NCI-H2171 (cell line): ENCODE measurements at regions not wholly inside any gene's neighbourhood (a gene's known extent, or its start where the extent isn't known, plus 50 kb on each side); places are given as distances from the start of the nearest gene placed in this dataset.
"Not testable (repeated sequence)": the region's sequence is repeated elsewhere in the genome, so short reads cannot be mapped to it uniquely, and the experiment has no call there.

Source experiments
- DNase-seq: peaks from one replicate; lab custom pipeline; 2025; lab: John Stamatoyannopoulos, UW

DNA sequence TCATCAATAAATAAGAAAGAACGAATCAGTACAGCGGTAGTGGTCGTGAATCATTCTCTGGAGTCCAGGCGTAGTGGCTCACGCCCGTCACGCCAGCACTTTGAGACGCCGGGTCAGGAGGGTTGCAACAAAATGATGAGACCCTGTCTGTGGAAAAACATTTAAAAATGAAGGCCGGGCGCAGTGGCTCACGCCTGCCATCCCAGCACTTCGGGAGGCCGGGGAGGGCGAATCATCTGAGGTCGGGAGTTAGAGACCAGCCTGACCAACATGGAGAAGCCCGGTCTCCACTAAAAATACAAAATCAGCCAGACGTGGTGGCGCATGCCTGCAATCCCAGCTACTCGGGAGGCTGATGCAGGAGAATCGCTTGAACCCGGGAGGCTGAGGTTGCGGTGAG lies 111.8 kb upstream of the ANKRD30BL start:
- DNase-seq, result not testable (repeated sequence)

DNA sequence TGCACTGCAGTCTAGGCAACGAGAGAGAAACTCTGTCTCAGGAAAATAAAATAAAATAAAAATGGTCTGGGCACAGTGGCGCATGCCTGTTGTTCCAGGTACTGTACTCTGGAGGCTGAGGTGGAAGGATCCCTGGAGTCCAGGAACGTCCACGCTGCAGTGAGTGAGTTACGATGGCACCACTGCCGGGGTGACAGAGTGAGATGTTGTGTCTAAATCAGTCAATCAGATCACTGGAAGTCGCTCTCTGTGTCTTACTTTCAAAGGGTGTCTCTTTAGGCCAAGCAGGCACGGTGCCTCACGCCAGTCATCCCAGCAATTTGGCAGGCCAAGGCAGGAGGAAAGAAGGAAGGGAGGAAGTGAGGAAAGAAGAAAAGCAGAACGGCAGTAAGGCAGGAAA lies 112.2 kb upstream of the ANKRD30BL start:
- no peak for DNase-seq

DNA sequence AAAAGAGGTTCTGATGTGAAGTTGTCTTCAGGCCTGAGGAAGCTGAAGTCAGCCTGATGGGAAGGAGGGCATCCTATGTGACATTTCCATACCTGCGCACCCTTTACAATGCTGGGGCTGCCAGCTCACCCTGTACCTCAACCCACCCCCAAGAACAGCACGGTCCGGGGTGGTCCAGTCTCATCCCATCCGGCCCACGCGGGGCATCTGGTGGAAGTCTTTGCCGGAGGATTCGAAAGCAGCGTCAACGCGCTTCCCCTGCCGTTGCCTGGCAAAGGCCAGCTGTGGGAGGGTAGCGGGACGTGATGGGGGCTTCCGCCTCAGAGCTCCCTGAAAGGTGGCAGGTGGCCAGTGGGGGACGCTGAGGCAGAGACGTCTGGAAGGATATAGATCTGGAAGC lies 113.6 kb upstream of the ANKRD30BL start:
- DNase-seq, result no peak

DNA sequence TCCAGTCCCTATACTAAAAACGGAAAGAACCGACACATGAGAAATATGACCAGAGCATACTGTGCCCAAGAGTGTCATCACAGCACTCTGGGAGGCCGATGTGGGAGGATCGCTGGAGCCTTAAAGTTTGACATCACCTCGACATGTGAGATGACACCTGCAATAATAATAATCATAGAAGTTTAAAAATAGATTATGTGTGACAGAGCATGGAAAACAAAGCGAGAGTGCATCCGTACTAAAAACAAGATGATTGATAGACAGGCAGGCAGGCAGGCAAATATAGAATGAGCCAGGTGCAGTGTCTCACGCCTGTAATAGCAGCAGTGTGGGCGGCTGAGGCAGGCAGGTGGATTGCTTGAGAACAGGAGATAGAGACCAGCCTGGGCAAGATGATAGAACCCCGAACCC lies 114.8 kb upstream of the ANKRD30BL start:
- no peak for DNase-seq

DNA sequence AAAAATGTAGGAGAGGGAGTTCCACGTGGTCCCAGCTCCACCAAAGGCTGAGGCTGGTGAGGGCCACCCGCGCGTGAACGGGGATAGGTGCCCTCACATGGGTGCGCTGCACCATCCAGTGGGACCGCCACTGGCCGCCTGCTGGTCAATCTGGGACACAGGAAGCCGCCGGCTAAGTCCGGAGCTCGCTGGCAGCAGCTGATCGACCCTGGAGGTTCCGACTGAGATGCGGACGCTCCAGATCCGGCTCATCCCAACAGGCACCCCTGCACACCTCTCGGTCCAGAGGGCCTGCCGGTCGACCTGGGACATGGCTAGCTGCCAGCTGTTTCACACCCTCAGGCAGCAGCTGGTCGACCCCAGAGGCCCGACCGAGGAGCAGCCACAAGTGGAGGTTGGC lies 116.5 kb upstream of the ANKRD30BL start:
- no peak for DNase-seq

DNA sequence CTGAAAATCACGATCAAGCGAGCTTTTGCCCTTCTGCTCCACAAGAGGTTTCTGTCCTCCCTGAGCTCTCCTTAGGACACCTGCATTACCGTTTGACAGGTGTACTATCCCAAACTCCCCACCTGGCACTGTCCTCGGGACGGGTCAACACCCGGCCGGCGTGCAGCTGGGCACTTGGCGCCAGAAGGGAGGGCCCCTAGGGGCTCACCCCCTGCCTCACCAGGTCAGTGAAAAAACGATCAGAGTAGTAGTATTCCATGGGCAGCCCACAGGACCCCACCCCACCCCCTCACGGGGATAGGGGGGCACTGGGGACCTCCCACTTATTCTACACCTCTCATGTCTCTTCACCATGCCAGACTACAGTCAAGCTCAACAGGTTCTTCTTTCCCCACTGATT lies 117.6 kb upstream of the ANKRD30BL start:
- DNase-seq, result no peak

DNA sequence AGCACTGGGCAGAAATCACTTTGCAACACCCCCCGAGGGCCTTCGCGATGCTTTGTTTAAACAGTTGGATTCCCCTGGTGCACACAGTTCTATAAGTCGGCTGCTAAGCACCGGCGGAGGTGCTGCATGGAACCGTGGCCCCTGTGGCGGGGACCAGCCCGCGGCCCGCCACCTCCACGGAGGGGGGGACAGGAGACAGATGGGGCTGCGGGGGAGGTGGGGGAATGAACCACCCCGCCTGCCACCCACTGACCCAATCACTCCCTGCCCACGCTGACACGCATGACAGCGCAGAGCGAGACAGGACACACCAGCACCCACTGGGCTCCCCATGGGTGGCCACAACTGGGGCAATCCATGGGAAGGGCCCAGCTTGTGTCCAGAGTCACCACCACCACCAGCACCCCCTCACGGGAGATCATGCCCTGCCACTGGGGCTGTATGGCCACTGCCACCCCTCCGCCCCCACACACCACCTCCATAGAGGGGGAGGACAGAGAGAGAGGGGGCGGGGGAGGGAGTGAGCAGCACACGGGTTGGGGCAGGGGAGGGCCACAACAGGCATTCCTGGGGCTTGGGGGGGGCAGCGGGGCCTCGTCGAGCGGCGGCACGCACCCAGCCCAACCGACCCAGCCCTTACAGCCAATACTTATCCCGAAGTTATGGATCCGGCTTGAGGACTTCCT lies 118.3 kb upstream of the ANKRD30BL start:
- no peak for DNase-seq

DNA sequence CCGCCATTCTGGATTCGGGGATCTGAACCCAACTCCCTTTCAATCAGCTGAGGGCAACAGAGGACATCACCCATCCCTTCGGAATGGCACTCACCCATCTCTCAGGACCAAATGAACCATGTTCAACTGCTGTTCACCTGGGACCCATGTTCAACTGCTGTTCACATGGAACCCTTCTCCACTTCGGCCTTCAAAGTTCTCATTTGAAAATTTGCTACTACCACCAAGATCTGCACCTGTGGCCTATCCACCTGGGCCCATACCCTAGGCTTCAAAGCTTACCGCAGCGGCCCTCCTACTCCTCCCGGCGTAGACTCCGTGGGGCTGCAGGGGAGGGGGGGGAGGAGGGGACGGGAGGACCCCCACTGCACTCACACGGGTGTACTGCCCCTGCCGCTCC lies 119.2 kb upstream of the ANKRD30BL start:
- no peak for DNase-seq

DNA sequence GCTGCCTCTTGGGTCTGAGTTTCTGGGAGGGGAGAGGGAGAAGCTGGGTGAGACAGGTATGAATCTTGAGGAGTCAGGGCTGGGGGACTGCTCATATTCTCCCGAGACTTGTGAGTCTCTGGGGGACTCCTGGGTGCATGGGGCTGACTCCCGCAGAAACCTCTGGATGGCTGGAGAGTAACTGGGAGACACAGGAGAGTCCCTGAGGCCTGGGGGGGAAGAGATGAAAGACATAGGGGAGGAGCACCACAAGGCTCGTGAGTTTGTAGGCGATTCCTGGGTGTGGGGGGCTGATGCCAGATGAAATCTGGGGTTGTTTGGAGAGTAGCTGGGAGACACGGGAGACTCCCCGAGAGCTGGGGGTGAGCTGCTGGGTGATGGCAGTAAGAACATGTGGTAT lies 120.4 kb upstream of the ANKRD30BL start:
- not testable (repeated sequence) for DNase-seq

DNA sequence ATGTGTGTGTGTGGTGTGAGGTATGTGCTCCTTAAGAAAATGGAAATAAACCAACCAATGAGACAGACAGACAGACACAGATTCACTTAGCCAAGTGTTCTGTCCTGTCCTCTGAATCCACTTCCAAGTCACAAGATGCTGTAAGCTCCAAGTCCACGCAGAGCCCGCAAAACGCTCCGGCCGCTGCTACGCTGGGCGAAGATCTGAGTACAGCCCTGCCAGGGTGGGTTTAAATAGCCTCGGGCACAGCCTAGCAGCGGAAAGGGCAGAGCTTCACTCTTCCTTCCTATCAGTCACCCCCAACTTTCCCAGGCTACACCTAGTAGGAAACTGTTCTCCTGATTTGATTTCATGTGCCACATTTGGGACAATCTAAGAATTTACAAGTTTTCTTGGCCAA lies 121.2 kb upstream of the ANKRD30BL start:
- DNase-seq, result no peak

DNA sequence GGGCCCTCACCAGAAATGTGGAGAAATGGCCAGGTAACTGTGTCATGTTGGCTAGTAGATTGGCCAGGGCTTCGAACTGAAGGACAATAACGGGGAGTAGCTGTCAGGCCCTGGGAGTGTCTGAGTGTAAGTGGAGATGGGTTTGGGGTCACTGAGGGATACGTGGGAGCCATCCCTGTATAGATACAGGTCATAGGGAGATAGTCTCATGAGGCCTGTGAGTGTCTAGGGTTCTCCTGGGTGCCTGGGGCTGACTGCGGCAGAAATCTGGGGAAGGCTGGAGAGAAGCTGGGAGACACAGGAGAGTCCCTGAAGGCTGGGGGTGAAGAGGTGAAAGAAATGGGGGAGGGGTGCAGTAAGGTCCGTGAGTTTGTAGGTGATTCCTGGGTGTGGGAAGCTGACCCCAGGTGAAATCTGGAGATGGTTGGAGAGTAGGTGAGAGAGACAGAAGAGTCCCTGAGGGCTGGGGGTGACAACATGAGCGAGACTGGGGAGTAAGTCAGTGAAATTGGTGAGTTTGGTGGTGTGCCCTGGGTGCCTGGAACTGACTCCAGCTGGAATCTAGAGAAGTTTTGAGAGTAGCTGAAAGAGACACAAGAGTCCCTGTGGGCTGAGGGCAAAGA lies 124.6 kb upstream of the ANKRD30BL start:
- not testable (repeated sequence) for DNase-seq

DNA sequence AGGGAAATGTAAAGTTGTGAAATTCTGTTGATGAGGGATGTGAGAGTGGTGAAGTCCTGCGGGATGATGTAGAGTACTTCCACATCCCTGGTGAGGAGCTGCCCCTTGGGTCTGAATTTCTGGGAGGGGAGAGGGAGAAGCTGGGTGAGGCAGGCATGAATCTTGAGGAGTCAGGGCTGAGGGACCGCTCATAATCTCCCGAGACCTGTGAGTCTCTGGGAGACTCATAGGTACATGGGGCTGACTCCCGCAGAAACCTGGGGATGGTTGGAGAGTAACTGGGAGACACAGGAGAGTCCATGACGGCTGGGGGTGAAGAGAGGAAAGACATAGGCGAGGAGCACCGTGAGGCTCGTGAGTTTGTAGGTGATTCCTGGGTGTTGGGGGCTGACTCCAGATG lies 126.2 kb upstream of the ANKRD30BL start:
- DNase-seq, result not testable (repeated sequence)

DNA sequence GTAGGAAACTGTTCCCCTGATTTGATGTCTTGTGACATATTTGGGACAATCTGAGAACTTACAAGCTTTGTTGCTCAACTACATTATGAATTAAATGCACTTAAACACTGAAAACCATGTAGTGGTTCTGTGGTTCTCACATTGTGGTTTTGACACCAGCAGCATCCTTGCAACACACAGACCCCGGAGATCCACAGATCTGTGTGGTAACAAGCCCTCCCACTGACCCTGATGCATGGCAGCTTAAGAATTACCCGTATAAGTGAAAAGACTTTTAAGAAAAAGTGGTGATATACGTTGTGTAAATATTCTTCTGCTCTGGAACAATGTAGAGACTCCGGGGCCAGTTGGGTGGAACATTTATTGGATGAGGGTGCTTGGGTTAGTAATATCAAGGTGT lies 127.4 kb upstream of the ANKRD30BL start:
- DNase-seq, result not testable (repeated sequence)

DNA sequence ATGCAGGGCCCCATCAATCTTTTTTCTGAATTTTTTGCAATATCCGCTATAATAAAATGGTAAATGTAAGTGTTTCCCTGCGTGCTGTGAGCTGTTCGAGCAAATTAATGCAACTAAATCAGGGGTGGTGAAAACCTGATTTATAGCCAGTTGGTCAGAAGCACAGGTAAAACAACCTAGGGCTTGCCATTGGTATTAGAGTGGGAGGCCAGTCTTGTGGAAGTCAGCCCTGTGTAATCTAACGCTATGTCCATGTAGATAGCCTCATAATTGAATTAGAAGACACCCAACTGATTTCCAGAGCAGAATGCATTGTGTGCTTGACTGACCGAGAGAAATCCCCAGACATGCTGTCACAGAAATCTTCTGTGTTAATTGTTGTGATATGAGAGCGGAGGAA lies 126.8 kb upstream of the GPR39 start:
- not testable (repeated sequence) for DNase-seq

DNA sequence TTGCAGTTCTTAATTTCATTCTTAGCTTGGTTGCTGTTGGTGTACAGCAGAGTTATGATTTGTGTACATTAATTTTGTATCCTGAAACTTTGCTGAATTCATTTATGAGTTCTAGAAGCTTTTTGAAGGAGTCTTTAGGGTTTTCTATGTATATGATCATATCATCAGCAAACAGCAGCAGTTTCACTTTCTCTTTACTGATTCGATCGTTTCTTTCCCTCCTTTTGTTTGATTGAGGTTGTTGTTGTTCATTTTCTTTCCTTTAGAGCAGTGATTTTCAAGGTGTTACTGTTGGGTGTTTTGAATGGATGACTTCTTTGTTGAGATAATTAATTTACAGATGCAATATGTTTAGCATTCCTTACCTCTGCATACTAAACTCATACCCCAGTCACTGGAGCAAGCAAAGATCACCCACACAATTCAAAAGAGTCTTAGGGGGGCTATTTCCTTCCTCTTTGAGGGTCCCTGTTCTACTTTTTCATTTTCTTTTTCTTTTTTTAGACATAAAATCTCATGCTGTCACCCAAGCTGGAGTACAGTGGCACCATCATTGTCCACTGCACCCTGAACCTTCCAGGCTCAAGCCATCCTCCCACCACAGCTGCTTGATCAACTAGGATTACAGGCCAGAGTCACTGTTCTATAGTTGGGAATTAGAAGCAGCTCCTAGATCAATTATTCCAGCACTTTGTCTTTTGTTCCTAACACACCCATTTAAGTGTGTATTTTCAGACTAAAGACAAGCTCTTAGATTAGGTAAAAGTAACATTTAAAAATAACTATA lies 115.8 kb upstream of the GPR39 start:
- not testable (repeated sequence) for DNase-seq

DNA sequence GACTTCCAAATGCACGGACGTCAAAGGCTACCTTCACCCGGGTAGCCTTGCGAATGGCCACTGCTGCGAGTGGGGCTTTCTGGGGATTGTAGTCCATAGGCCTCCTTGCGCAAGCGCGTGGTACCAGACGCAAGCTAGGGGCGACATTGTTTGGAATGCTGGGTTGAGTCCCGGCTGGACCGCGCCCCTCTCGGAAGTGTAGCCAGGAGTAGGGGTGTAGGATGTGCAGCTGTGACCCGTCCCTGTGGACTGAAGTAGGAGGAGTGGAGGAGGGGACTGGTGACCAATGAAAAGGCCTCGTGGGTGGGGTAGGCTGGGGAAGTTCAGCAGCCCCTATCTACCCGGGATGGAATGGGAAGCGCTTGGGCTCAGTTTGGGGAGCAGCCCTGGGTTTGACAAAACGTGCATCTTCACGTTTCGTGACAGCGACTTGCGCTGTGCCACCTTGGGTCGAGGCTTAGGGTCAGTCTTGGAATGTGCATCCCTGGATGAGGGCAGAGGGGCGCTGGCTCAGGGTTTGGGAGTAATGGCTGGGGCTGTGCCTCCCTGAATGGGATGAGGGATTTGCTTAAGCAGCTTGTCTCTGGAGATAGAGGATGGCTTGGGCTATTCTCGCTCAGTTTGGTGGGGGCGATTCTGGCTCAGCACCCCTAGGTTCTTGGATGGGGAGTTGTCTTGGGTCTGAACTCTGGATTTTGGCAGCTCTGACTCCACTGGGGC lies 111.8 kb upstream of the GPR39 start:
- DNase-seq, result not testable (repeated sequence)

DNA sequence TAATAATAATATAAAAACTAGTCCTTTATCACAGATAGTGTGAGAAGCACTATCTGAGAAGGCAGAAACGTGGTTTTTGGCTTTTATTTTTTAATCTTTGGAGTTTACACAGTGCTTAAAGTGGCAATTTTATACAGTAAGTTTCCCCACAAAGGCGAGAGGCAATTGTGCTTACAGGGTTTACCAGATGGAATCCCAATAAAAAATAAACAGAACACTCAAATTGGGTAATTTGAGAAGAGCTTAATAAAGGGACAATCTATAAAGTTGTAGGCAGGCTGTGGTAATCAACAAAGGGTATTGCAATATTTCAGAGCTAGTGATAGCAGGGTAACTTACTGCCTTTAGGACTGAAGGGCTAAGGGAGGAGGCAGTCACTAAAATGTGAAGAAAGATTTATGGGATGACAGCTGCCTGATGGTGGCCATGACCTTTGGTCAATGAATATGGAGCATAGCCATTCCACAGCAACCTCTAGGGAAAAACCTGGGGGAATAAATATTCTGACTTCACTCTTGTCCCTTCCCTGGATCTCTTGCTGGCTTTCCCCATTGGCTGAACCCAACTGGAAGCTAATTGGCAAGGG lies 108.9 kb upstream of the GPR39 start:
- not testable (repeated sequence) for DNase-seq

DNA sequence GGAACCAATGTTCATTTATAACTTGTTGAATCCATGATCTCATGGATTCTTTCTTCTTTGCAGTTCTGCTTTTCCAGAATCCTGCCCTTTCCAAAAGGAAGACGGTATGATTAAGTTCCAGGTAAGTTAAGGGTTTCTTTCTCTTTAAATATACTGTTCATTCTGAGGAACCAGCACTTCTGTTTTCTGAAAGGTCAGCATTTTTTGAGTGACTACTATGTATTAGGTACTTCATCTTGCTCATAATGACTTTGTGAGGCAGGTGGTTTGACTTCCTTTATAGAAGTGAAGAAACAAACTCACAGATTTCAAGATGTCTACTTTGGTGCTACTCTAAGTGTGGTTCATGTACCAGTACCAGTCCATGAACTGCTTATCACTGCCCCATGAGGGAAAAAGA lies 107.4 kb upstream of the GPR39 start:
- not testable (repeated sequence) for DNase-seq

DNA sequence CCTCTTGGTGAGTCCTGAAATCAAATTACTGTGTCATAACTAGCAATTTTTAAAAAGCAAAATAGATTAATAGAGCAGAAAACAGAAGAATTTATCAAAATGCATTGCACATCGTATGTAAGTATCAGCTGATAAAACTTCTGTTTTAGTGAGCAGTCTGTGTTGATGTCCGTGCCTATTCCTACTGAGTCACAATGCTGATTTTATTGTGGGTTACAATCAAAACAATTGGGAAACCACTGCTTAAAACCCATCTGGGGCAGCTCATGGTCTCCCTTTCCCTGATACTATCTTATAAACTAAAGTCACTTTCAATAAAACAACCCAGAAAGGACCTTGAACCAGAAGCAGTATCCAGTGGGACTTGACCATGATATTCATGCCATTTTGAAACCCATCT lies 101.1 kb upstream of the GPR39 start:
- not testable (repeated sequence) for DNase-seq

DNA sequence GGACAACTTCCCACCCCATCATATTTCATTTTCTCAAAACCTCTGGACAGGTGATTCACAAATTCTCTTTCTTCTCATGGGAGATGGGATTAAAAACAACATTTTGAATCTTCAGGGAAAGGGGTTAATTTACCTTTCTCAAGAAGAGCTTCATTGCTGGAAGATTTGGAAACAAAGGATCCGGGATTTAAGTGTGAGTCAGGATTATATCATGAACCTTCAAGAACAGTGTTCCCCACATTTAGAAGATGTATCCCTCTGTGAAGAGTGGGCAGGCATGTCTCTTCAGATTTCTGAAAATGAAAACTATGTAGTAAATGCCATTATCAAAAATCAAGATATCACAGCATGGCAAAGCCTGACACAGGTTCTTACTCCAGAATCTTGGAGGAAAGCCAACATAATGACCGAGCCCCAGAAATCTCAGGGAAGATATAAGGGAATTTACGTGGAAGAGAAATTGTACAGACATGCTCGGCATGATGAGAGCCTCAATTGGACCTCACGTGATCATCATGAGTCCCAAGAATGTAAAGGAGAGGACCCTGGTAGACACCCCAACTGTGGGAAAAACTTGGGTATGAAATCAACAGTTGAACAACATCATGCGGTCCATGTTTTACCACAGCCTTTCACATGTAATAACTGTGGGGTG lies 99.5 kb upstream of the GPR39 start:
- DNase-seq, result not testable (repeated sequence)

DNA sequence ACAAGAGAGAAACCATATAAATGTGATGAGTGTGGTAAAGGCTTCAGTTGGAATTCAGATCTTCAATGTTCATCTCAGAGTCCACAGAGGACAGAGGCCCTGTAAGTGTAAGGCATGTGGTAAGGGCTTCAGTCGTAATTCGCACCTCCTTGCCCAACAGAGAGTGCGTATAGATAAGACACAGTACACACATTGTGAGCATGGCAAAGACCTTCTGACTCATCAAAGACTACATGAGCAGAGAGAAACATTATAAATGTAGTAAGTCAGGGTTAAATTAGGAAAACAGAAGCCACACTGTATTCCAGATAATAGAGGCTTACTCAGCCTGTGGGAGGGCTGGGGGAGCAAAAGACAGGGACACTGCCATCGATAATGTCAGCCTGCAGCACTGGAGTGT lies 98.1 kb upstream of the GPR39 start:
- DNase-seq, result not testable (repeated sequence)
